DLD1 (cell line): ENCODE measurements at regions not wholly inside any gene's neighbourhood (a gene's known extent, or its start where the extent isn't known, plus 50 kb on each side); places are given as distances from the start of the nearest gene placed in this dataset.

ENCODE experiments used
- in situ Hi-C: cut with HindIII; loops from 2 replicates; pipeline ENCODE4 v1.10.0; 2017; ENCODE audit warnings: low sequenced_read_pairs

DNA sequence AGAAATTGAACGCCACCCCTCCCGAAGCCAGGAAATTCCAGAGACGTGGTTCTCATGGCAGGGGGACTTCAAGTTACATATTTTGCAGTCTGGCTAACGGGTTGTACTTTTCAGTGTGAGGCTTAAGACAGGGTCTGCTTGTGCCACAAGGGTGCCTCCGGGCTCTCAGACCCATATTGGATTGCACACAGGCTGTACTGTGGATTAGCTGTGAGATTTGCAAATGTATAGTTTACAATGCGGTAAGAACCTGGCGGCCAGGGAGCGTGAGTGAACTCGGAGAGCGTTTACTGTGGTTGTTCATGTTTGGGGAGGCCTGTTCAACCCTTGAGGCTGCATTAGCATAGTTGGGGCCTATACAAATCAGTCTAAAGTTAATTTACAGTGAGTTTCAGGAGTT is 143.9 kb upstream of the SIX2 start:
- in situ Hi-C loops: no loop called here

DNA sequence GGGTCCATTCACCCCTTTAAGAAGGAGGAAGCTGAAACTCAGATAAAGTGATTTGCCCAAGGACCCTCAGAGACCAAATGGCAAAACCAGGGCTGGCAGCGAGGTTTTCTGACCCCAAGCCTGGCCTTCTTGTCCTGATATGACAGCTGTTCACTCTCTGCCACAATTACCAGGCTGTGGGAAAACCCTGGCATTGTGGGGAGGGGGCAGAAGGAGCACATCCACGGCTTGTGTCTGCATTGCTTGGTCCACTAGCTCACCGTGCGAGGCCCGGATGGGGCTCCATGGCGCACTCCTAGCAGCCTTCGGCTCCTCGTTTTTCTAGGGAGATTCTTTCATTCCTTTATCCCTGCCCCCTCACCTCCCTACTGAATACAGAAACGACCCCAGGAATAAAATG is 143.4 kb upstream of the SIX2 start:
- in situ Hi-C loops: no loop called here

DNA sequence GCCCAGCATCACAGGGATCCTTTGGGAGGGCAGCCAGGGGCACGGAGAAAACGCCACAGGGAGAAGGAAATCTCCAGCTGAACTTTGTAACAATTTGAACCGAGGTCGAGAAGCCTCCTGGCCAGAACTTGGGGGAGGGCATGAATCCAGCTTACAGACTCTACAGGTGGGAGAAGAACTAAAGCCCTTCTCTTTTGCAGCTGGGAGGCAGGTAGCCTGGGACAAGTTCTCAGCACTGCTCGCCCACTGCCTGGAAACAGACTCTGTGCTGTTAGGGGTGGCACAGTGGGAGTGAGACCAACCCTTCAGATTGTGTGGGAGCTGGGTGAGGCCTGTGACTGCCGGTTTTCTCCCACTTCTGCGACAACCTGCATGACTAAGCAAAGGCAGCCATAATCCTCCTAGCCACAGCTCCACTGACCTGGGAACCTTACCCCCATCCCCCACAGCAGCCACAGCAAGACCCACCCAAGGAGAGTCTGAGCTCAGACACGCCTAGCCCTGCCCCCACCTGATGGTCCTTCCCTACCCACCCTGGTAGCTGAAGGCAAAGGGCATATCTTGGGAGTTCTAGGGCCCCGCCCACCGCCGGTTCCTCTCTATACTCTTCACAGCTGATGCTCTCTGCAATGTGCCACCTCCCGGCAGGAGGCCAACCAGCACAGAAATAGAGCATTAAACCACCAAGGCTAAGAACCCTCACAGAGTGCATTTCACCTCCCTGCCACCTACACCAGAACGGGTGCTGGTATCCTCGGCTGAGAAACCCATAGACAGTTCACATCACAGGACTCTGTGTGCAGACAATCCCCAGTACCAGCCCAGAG is 136.0 kb upstream of the SIX2 start:
- in situ Hi-C loops: no loop called here

DNA sequence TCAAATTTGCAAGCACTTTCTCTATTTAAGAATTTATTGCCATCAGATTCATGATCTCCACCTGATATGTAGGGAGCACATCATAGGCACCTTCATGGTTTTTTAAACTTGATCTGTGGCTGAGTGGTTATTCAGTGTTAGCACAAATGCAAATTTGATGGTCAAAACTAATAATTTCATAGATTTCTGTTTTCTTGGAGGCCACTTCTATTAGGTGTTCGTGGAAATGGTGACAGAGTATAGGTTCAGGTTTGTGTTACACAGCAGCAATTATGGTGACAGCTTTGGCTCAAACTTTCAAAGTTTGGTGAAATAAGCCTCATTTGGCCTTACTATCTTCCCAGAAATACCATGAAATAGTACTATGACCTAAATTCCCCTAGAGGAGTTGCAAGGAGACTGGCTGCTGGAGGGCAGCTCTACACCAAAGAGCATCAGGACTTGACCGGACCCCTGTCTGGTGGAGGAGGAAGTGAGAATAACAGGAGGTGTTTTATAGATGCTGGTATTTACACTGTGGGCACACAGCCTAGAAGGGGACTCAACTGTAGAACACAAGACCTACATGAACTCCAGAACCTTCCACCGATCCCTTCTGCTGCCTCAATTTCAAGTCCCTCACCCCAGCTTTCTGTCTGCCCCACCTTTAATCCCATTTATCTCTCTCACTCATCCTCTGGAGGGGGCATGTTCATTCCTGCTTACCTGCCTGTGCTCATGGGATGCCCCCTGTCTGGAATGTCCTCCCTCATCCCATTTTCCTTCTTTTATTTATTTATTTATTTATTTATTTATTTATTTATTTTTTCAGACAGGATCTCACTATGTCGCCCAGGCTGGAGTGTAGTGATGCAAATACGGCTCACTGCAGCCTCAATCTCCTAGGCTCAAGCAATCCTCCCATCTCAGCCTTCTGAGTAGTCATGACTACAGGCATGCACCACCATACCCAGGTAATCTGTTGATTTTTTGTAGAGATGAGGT is 132.9 kb upstream of the SIX2 start:
- in situ Hi-C loops: no loop called here

DNA sequence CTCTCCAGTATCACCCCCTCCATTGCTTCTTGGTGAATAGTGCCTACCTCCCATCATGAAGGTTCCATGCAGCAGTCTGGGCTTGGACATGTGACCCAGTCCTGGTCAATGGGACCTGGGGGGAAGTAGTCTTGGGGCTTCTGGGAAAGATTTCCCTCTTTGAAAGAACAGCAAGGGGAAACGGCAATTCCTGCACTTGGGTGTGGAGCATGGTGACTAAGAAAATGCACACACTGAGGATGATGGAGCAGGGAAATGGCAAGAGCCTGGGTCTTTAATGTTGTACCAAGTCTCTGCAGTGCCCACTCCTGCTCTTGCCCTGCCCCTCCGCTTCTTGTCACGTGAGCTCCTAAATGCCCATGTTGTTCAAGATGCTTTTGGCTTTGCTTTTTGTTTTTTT is 131.4 kb upstream of the SIX2 start:
- in situ Hi-C loops: no loop called here

DNA sequence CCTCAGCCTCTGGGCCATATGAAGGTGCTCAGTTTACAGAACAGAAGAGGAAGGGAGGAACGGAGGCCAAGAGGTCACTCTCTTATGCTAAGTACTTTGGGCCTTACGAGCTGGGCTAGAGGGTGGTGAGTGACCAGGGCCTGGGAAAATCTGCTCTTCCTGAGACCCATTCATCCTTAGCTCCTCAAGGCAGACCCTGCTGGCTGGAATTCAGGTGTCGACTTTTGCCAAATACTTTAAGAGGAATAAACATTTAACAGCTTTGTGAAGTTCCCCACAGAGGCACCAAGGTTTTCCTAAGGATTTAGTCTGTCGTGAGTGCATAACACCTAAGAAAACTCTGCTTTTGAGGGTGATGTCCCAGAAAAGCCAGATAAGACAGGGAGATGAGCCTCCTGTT is 129.7 kb upstream of the SIX2 start:
- in situ Hi-C loops: no loop called here

DNA sequence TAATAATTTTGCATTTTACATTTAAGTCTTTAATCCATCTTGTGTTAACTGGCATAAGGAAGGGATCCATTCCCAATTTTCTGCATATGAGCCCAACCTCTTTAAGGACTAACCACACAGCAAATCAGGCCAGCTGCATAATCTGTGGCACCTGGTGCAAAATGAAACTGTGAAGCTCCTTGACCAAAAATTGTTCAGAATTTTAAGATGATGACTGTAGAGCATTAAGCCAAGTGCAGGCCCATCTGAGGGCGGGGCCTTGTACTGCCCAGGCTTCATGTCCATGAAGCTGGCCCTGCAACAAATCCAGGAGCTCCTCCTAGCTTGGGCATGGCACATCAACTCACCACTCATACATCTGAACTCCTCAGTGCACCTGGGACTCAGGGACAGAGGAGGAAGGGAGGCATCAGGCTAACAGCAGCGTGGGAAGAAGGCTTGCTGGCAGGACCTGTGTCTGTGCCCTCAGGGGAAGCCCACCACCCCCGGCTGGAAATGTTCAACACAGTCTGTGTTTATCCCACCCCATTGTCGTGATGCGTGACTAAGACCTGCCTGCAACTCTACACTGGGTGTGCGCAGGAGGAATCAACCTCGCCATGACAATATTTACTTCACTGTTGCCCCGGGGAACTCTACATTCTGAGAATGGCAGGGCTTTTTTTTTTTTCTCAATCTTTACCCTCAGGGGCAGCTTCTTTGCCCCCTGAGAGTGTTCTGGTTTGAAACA is 128.9 kb upstream of the SIX2 start:
- in situ Hi-C loops: no loop called here

DNA sequence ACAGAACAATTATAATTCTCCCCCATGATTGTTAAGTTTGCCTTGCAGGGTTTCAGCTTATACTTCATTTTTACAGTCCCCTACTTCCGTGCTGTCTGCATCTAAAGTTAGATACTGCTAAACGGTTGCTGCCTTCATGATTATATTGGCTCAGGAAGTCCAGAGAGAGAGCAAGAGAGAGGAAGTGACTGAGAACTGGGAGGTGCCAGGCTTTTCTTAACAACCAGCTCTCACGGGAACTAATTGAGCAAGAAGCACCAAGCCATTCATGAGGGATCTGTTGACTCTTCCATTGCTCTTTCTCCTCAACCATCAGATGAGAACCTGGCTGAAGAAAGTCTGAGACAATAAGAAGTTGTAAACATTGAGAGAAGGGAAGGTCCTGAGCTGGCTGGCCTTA is 125.5 kb upstream of the SIX2 start:
- in situ Hi-C loops: no loop called here

DNA sequence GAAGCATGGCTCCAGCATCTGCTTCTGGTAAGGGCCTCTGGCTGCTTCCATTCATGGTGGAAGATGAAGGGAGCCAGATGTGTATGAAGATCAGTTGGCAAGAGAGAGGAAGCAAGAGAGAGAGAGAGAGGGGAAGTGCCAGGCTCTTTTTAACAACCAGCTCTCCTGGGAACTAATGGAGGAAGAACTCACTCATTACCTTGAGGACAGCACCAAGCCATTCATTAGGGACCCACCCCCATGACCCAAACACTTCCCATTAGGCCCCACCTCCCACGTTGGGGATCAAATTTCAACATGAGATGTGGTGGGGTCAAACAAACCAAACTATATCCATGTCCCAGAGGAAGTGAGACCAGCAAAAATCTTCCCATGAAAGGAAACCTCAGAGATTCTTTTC is 124.8 kb upstream of the SIX2 start:
- in situ Hi-C loops: no loop called here

DNA sequence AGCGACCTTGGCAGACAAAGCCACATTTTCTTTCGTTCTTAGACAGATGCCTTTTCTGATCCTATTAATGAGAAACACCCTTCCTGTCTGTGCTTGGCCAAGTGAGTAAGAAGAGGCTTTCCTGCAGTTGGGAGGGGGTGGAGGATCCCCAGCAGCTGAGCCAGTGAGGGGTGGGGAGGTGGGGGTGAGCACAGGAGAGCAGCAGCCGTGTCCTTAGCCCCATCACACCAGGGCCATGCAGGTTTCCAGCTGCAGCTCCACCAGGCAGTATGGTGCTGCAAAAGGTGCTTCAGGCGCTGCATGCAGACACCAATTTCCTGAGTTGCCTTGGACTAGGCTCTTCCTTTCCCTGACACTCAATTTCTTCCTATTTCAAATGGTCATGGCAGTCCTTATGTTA is 123.3 kb upstream of the SIX2 start:
- in situ Hi-C loops: no loop called here

DNA sequence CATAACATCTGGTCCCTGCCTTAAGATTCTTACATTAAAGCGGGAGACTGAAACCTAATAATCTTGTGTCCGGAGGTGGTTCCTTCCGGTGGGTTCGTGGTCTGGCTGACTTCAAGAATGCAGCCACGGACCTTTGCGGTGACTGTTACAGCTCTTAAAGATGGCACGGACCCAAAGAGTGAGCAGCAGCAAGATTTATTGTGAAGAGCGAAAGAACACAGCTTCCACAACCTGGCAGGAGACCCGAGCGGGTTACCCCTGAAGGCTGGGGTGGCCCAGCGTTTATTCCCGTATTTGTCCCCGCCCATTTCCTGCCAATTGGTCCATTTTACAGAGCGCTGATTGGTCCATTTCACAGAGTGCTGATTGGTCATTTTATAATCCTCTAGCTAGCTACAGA is 122.3 kb upstream of the SIX2 start:
- in situ Hi-C loops: no loop called here

DNA sequence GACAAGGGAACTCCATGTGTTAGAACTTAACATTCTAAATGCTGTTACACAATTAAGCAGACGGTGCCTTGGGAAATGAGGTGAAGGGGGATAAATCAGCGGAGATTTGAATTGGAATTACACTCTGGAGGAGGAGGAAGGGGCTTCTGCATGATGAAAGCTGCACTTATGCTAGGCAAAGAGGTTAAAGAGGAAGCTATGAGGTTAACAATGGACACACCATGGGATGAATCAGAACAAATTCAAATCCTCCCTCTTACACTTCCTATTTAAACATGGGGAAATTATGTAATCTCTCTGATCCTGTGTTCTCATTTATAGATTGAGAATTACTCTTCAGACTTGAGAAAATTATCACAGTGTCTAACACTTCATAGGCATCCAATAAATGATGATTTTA is 121.5 kb upstream of the SIX2 start:
- in situ Hi-C loops: no loop called here

DNA sequence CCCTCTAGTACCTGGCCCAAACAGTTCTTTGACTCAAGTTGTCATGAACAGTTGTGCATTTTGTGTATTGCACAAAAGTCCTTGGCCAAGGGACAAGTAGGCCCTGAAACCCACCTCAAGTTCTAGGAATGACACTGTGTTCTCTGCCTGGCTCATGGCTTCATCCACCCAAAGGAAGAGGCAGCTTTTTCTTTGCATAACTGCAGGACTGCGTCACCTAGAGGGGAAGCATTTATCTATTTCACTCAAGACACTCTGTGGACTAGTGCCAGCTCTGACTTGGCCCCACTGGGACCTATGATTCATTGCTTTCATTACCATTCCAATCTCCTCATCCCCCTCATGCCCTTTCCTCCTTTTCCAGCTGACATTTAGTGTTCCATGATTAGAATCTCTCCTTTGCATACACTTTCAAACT is 119.3 kb upstream of the SIX2 start:
- in situ Hi-C loops: no loop called here

DNA sequence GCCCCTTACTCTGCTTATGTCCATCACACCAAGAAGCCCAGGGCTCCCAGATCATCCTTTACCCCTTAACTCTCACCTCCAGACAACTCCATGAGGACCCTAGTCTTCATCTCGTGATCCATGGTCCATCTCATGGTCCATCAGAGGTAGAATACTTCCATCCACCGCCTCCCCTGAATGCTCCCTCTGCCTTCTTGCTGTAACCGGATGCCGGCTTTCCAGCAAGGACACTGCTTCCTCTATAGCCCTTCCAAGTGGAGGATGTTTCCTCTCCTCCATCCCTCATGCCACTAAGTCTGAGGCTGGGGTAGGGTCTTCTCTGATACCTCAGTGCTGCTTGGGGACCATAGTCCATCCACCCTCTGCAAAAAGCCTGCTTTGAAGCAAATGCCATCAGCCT is 118.6 kb upstream of the SIX2 start:
- in situ Hi-C loops: no loop called here

DNA sequence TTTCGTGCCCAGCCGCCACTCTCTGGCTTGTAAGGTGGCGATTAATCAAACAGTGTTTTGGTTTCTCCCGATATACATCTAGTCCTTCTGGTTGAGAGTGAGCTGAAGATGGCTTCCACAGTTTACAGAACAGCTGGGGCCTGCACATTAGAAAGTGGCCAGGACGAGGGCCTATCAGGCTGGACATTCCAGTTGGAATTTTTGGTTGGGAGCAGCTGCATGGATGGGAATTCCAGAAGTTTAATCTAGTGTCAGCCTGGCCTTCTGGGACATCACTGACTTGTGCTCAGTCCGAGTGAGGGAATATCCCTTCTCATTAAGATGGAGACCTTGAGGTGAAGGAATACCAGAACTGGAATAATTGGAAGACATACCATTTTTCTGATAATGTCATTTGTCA is 118.1 kb upstream of the SIX2 start:
- in situ Hi-C loops: no loop called here

DNA sequence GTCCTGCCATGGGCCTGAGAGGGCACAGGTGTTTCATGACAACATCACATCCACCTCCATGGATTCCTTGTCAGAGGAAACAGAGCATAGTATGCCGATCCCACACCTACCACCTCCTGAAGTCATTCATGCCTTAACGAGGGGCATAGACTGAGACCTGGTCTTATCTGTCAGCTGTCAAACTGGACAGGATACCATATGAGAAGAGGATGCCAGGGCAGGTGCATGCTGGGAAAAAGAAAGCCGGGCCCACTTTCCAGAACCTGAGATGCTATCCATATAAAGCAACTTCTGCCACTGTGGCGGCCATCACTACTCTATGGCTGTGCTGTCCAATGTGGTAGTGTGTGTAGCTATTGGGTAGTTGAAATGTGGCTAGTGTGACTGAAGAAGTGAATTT is 116.0 kb upstream of the SIX2 start:
- in situ Hi-C loops: no loop called here

DNA sequence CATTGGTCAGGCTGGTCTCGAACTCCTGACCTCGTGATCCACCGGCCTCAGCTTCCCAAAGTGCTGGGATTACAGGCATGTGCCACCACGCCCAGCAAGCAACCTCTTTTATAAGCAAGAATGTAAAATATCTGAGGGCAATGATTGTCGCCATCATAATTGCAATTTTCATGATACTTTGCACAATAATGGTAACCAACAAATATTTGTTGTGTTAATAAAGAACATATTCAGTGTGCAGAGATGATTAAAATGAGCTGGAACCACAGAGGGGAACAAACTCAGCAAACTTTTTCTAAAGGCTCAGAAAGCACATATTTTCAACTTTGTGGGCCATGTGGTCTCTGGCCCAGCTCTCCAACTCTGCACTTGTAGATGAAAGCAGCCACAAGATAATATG is 115.2 kb upstream of the SIX2 start:
- in situ Hi-C loops: no loop called here

DNA sequence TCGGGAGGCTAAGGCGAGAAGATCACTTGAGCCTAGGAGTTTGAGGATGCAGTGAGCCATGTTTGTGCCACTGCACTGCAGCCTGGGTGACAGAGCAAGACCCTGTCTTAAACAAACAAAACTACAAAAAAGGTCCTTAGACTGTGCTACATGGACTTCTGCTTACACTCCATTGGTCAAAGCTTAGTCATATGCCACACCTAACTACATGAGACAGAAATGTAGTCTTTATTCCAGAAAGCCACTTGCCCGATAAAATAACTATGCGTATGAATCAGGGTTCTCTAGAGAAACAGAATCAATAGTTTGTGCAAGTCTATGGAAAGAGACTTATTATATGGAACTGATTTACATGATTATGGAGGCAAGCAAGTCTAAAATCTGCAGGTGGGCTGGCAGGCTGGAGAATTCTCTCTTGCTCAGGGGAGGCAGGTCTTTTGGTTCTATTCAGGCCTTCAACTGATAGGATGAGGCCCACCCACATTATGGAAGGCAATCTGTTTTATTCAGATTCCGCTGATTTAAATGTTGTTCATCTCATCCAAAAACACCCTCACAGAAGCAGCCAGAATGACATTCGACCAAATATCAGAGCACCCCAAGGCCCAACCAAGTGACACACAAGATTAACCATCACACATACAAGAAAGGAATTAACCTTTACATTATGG is 114.4 kb upstream of the SIX2 start:
- in situ Hi-C loops: no loop called here

DNA sequence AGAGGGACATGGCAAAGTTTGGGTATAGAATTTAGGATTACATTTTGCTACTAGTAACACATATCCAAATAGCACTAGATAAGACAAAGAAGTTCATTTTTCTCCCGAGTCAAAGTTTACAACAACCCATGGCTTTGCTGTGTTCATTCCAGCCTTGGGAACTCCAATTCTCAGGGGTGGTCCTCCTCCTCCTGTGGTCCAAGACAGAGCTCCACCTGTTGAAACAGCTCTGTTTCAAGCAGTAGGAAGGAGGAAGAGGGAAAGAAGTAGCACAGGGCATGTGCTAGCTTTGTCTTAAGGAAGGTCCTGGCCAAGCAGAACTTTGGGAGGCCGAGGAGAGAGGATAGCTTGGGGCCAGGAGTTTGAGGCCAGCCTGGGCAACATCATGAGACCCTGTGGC is 113.8 kb upstream of the SIX2 start:
- in situ Hi-C loops: no loop called here

DNA sequence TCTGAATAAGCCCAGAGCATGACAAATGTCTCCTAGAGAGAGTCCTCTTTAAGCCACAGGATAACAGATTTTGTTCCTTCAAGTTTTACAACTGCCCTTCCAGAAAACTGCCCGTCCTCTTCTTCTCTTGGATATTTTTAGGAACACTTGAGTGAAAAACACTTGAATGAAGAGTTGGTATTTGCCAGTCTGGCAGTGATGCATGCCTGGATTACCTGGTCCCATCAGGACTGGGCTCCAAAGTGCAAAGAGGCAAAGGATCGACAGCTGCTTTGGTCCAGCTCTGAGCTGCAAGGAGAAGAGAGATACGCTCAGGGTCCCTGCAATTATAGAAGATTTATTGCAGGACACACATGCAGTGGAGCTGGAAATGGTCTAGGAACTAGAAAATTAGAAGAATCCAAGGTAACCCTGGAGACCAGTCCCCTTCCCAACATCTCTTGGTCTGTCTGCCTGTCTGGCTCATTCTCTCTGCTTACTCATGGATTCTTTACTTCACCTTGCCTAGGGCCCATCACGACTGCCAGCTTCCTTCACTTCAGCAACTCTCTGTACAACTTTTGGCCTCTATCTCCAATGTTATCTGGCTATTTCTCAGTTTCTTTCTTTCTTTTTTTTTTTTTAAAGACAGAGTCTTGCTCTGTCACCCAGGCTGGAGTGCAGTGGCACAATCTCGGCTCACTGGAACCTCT is 112.1 kb upstream of the SIX2 start:
- in situ Hi-C loops: no loop called here
